H9 (cell line): ENCODE measurements at regions not wholly inside any gene's neighbourhood (a gene's known extent, or its start where the extent isn't known, plus 50 kb on each side); places are given as distances from the start of the nearest gene placed in this dataset.

Experiments
- DNase-seq: peaks from one replicate; pipeline ENCODE4 v3.0.0-alpha.2; 2017
- H2AFZ ChIP-seq: one replicate; pipeline ENCODE4 v1.6.1; 2013; ENCODE audit warnings: mild to moderate bottlenecking, low read length, control low read depth, moderate library complexity
- H2AK5ac ChIP-seq: 2 replicates; pipeline ENCODE4 v1.6.1; 2013; ENCODE audit warnings: low read length, control low read depth, mixed read lengths; ENCODE audit not compliant: insufficient read length
- H2BK120ac ChIP-seq: one replicate; pipeline ENCODE4 v1.6.1; 2013; ENCODE audit warnings: low read depth, mild to moderate bottlenecking, low read length, control low read depth, inconsistent platforms; ENCODE audit not compliant: poor library complexity, severe bottlenecking
- H2BK12ac ChIP-seq: 2 replicates; pipeline ENCODE4 v1.6.1; 2013; ENCODE audit warnings: low read length, control low read depth, mixed read lengths, low read depth; ENCODE audit not compliant: insufficient read length
- H2BK15ac ChIP-seq: 2 replicates; pipeline ENCODE4 v1.6.1; 2013; ENCODE audit warnings: low read depth, low read length, control low read depth
- H2BK20ac ChIP-seq: one replicate; pipeline ENCODE4 v1.6.1; 2013; ENCODE audit warnings: low read depth, mild to moderate bottlenecking, low read length, control low read depth, inconsistent platforms; ENCODE audit not compliant: poor library complexity, severe bottlenecking
- H2BK5ac ChIP-seq: 2 replicates; pipeline ENCODE4 v1.6.1; 2013; ENCODE audit warnings: low read length, control low read depth, mixed read lengths; ENCODE audit not compliant: insufficient read length
- H3K14ac ChIP-seq: 2 replicates; pipeline ENCODE4 v1.6.1; 2013; ENCODE audit warnings: low read length, control low read depth; ENCODE audit not compliant: insufficient read depth
- H3K18ac ChIP-seq: 2 replicates; pipeline ENCODE4 v1.6.1; 2013; ENCODE audit warnings: low read depth, mild to moderate bottlenecking, mixed read lengths, low read length, control low read depth; ENCODE audit not compliant: insufficient read length
- H3K23ac ChIP-seq: 2 replicates; pipeline ENCODE4 v1.6.1; 2013; ENCODE audit warnings: low read length, control low read depth, mixed read lengths, low read depth; ENCODE audit not compliant: insufficient read length
- H3K23me2 ChIP-seq: 2 replicates; pipeline ENCODE4 v1.6.1; 2013; ENCODE audit warnings: low read depth, mild to moderate bottlenecking, mixed read lengths, low read length, control low read depth; ENCODE audit not compliant: insufficient read length, poor library complexity, severe bottlenecking
- H3K27ac ChIP-seq: 2 replicates; pipeline ENCODE4 v1.5.1; 2013; ENCODE audit warnings: low read length, control low read depth, mixed read lengths, low read depth; ENCODE audit not compliant: insufficient read length
- H3K27me3 ChIP-seq: 2 replicates; pipeline ENCODE4 v1.6.1; 2013; ENCODE audit warnings: low read length, control low read depth, inconsistent platforms; ENCODE audit not compliant: insufficient read depth
- H3K4ac ChIP-seq: 2 replicates; pipeline ENCODE4 v1.6.1; 2013; ENCODE audit warnings: low read depth, mild to moderate bottlenecking, control low read depth, inconsistent platforms, low read length, moderate library complexity
- H3K4me1 ChIP-seq: 2 replicates; pipeline ENCODE4 v1.6.1; 2013; ENCODE audit warnings: low read length, control low read depth, inconsistent platforms; ENCODE audit not compliant: insufficient read depth
- H3K4me2 ChIP-seq: 2 replicates; pipeline ENCODE4 v1.6.1; 2013; ENCODE audit warnings: low read length, control low read depth, mixed read lengths; ENCODE audit not compliant: insufficient read length, insufficient read depth
- H3K56ac ChIP-seq: 2 replicates; pipeline ENCODE4 v1.6.1; 2013; ENCODE audit warnings: low read depth, mild to moderate bottlenecking, mixed read lengths, low read length, control low read depth; ENCODE audit not compliant: insufficient read length
- H3K79me1 ChIP-seq: 2 replicates; pipeline ENCODE4 v1.6.1; 2013; ENCODE audit warnings: low read depth, mild to moderate bottlenecking, moderate library complexity, low read length, control low read depth, inconsistent platforms; ENCODE audit not compliant: insufficient read depth, poor library complexity, severe bottlenecking
- H3K79me2 ChIP-seq: 2 replicates; pipeline ENCODE4 v1.6.1; 2013; ENCODE audit warnings: low read length, control low read depth, inconsistent platforms; ENCODE audit not compliant: insufficient read depth
- H3K9ac ChIP-seq: 2 replicates; pipeline ENCODE4 v1.6.1; 2013; ENCODE audit warnings: low read length, control low read depth, mixed read lengths; ENCODE audit not compliant: insufficient read length; ENCODE audit errors: extremely low read depth
- H3K9me3 ChIP-seq: one replicate; pipeline ENCODE4 v1.6.1; 2013; ENCODE audit warnings: low read depth, low read length, inconsistent platforms; ENCODE audit not compliant: control insufficient read depth
- H3T11ph ChIP-seq: one replicate; pipeline ENCODE4 v1.6.1; 2013; ENCODE audit warnings: mild to moderate bottlenecking, low read length, control low read depth, inconsistent platforms
- H4K20me1 ChIP-seq: one replicate; pipeline ENCODE4 v1.6.1; 2013; ENCODE audit not compliant: control insufficient read depth, insufficient read length, insufficient read depth
- H4K5ac ChIP-seq: 2 replicates; pipeline ENCODE4 v1.6.1; 2013; ENCODE audit warnings: low read depth, mild to moderate bottlenecking, mixed read lengths, low read length, control low read depth; ENCODE audit not compliant: insufficient read length
- H4K8ac ChIP-seq: replicated peaks from 2 replicates; pipeline ENCODE4 v1.6.1; 2013; ENCODE audit warnings: low read length, control low read depth, mixed read lengths, low read depth; ENCODE audit not compliant: insufficient read length
- H4K91ac ChIP-seq: 2 replicates; pipeline ENCODE4 v1.6.1; 2013; ENCODE audit warnings: low read depth, mild to moderate bottlenecking, moderate library complexity, mixed read lengths, low read length, control low read depth; ENCODE audit not compliant: insufficient read length
- H3K27ac Mint-ChIP-seq, 3 experiments: 2 replicates in 2 of 3; 3 replicates in 1 of 3; pipeline ENCODE4 v1.8.0; 2020 to 2021; ENCODE audit warnings: mixed read lengths in 3 of 3, mild to moderate bottlenecking in 1 of 3, moderate library complexity in 1 of 3
- H3K27me3 Mint-ChIP-seq: 2 replicates; pipeline ENCODE4 v1.8.0; 2021; ENCODE audit warnings: low read depth, mild to moderate bottlenecking, moderate library complexity, mixed read lengths
- H3K36me3 Mint-ChIP-seq, 3 experiments: 2 replicates in 2 of 3; 3 replicates in 1 of 3; pipeline ENCODE4 v1.8.0; 2020 to 2021; ENCODE audit warnings: low read depth in 3 of 3, mixed read lengths in 3 of 3; ENCODE audit not compliant: insufficient read depth in 1 of 3
- H3K4me1 Mint-ChIP-seq, 2 experiments: 2 replicates each; pipeline ENCODE4 v1.8.0; 2020; ENCODE audit warnings: mixed read lengths in 2 of 2
- H3K4me3 Mint-ChIP-seq, 2 experiments: 2 replicates in 1 of 2; 3 replicates in 1 of 2; pipeline ENCODE4 v1.8.0; 2020 to 2021; ENCODE audit warnings: mild to moderate bottlenecking in 2 of 2, mixed read lengths in 2 of 2, moderate library complexity in 1 of 2
- H3K9me3 Mint-ChIP-seq, 2 experiments: 2 replicates in 1 of 2; 3 replicates in 1 of 2; pipeline ENCODE4 v1.8.0; 2020; ENCODE audit warnings: mild to moderate bottlenecking in 2 of 2, mixed read lengths in 2 of 2, moderate library complexity in 1 of 2
- CTCF ChIP-seq: fragments of 200-600 bp; sonication (generic); conservative IDR thresholded peaks from 3 replicates; pipeline ENCODE4 v1.8.0; 2021; ENCODE audit warnings: antibody characterized with exemption, mild to moderate bottlenecking
- WGBS: extraction: QIAGEN DNeasy Blood & Tissue Kit; methylation state at CpG from one replicate; pipeline ENCODE4 v1.1.7; 2013; ENCODE audit warnings: missing lambda C conversion rate, low lambda C conversion rate, mixed read lengths; ENCODE audit not compliant: insufficient read length; ENCODE audit errors: extremely low coverage; 5-methylcytosine and 5-hydroxymethylcytosine counted together

- H3K56ac ChIP-seq: no peak overlapping the region
- H3K9me3 Mint-ChIP-seq: 0 out of 5 replicates have a peak, but pooled peaks cover 0 to 2% of the 10 kb centered on the region in 2 experiments
- TF ChIP-seq CTCF: no peak
- no peak overlapping the region for H2AFZ ChIP-seq
- peaks cover 5% of the 10 kb centered on the region; the same call in 1 of the 2 replicates for H3K27me3 ChIP-seq
- no peaks in the 10 kb centered on the region for H3K79me1 ChIP-seq
- H2BK12ac ChIP-seq: no peak overlapping the region
- no peak overlapping the region for H3K4ac ChIP-seq
- H3K9ac ChIP-seq: no peak overlapping the region
- H4K8ac ChIP-seq: no peak overlapping the region
- no peak overlapping the region for H2BK120ac ChIP-seq
- H2BK5ac ChIP-seq: no peak overlapping the region
- H4K91ac ChIP-seq: no peak overlapping the region
- H3K4me1 ChIP-seq: no peaks in the 10 kb centered on the region
- H3K27ac ChIP-seq: no peak overlapping the region
- no peak overlapping the region for H3T11ph ChIP-seq
- no peaks in the 10 kb centered on the region for H4K20me1 ChIP-seq
- no peak overlapping the region for H2BK15ac ChIP-seq
- H4K5ac ChIP-seq: no peak overlapping the region
- H3K36me3 Mint-ChIP-seq: no peaks in the 10 kb centered on the region
- no peaks in the 10 kb centered on the region for H3K79me2 ChIP-seq
- no peak for DNase-seq
- H3K18ac ChIP-seq: no peak overlapping the region
- H3K14ac ChIP-seq: no peak overlapping the region
- H3K4me3 Mint-ChIP-seq: no peak overlapping the region
- no peaks in the 10 kb centered on the region for H3K9me3 ChIP-seq
- no peaks in the 10 kb centered on the region for H3K23me2 ChIP-seq
- H3K23ac ChIP-seq: no peak overlapping the region
- H3K4me2 ChIP-seq: no peak overlapping the region
- no CpG with 5 or more reads among the region's 1 CpG for WGBS
- no peak overlapping the region for H2BK20ac ChIP-seq
- H3K27ac Mint-ChIP-seq: no peak overlapping the region
- no peak overlapping the region for H2AK5ac ChIP-seq
- H3K27me3 Mint-ChIP-seq: peaks cover 5% of the 10 kb centered on the region; the same call in 1 of the 2 replicates
- H3K4me1 Mint-ChIP-seq: 0 out of 4 replicates have a peak, but pooled peaks cover 0 to 3% of the 10 kb centered on the region in 2 experiments
Measured at GRCh38 chr7:113562801-113563200, 356.0 kb downstream of the PPP1R3A start.
